HuH-7 (cell line): ENCODE measurements at regions not wholly inside any gene's neighbourhood (a gene's known extent, or its start where the extent isn't known, plus 50 kb on each side); places are given as distances from the start of the nearest gene placed in this dataset.

Experiments used
- DNase-seq: peaks from one replicate; pipeline ENCODE4 v3.0.0; 2011; ENCODE audit warnings: low spot score

- DNase-seq: no peak
These were observed 529.6 kb downstream of the NR4A2 start for GRCh38 chr2:155802888-155803287.

- DNase-seq: no peak
These were observed 539.9 kb downstream of the NR4A2 start for GRCh38 chr2:155792666-155793065.

- no peak for DNase-seq
These were observed 562.0 kb downstream of the NR4A2 start for GRCh38 chr2:155770516-155770915.

- DNase-seq: no peak
These were observed 566.0 kb downstream of the NR4A2 start for GRCh38 chr2:155766342-155767115.

GRCh38 chr2:155755481-155755880 lies 577.0 kb downstream of the NR4A2 start:
- DNase-seq: no peak

- no peak for DNase-seq
These were observed 584.4 kb downstream of the NR4A2 start for GRCh38 chr2:155748131-155748530.

- DNase-seq: no peak
These were observed 585.0 kb downstream of the NR4A2 start for GRCh38 chr2:155747531-155747930.

- DNase-seq: no peak
These were observed 599.2 kb downstream of the NR4A2 start for GRCh38 chr2:155733091-155733853.

- no peak for DNase-seq
These were observed 601.7 kb downstream of the NR4A2 start for GRCh38 chr2:155730804-155731203.

- DNase-seq: no peak
These were observed 605.2 kb downstream of the NR4A2 start for GRCh38 chr2:155727187-155727895.

- no peak for DNase-seq
These were observed 610.2 kb downstream of the NR4A2 start for GRCh38 chr2:155722290-155722689.

- no peak for DNase-seq
These were observed 616.8 kb downstream of the NR4A2 start for GRCh38 chr2:155715705-155716104.

- DNase-seq: no peak
These were observed 617.5 kb downstream of the NR4A2 start for GRCh38 chr2:155714983-155715382.

GRCh38 chr2:155708071-155708470 lies 624.5 kb downstream of the NR4A2 start:
- DNase-seq: peak; percentile 11

GRCh38 chr2:155703917-155704316 lies 628.6 kb downstream of the NR4A2 start:
- DNase-seq: no peak

GRCh38 chr2:155703048-155703447 lies 629.5 kb downstream of the NR4A2 start:
- no peak for DNase-seq

- DNase-seq: no peak
These were observed 630.8 kb downstream of the NR4A2 start for GRCh38 chr2:155701721-155702120.

GRCh38 chr2:155696571-155696970 lies 636.0 kb downstream of the NR4A2 start:
- DNase-seq: no peak

GRCh38 chr2:155695505-155695904 lies 637.0 kb downstream of the NR4A2 start:
- no peak for DNase-seq

GRCh38 chr2:155692856-155693255 lies 639.7 kb downstream of the NR4A2 start:
- no peak for DNase-seq

GRCh38 chr2:155692106-155692505 lies 640.4 kb downstream of the NR4A2 start:
- DNase-seq: no peak

- DNase-seq: no peak
These were observed 641.7 kb downstream of the NR4A2 start for GRCh38 chr2:155690785-155691184.

- DNase-seq: no peak
These were observed 642.7 kb downstream of the NR4A2 start for GRCh38 chr2:155689791-155690190.
